KBM-7 (cell line): ENCODE measurements at regions not wholly inside any gene's neighbourhood (a gene's known extent, or its start where the extent isn't known, plus 50 kb on each side); places are given as distances from the start of the nearest gene placed in this dataset.

Source experiments
- DNase-seq: peaks from one replicate; pipeline ENCODE4 v3.0.0-alpha.2; 2015
- in situ Hi-C: fragments of 300-500 bp; cut with MboI; formaldehyde crosslinking; loops from 2 replicates; pipeline ENCODE4 v1.14.3; 2020; ENCODE audit warnings: low sequenced_read_pairs, low pct_unique_long_range_greater_than_20kb, mixed read lengths

DNA sequence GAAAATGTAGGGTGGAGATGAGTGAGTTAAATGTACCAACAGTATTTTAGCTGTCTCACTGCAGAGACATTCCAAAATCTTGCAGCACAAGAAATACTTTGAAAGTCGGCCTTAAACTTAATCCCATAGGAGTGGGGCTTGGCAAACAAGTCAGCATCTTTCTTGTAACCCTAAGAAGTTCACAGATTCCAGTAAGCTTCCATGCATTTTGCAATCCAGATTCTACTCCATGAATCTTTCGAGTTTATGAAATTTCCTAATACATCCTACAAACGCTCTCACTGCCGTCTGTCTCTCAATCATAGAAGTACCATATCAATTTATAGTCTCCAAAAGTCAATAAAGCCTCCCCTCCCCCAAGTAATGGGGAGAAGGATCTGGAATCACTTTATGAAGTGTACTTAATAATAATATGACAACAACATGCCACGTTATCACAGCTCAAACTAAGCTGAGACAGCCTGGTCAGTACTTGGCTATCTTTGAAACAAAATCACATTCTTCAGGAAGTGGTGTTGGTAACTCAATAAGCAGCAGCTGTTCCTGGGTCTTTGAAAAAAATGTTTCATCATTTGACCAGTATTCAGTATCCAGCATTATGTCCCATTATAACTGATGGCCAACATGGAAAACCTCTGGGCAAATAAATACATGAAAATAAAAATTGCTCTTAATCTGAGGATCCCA, 317.4 kb upstream of the RUNX1 start:
- no peak for DNase-seq
- in situ Hi-C loops: no loop called here

- in situ Hi-C loops: no loop called here
- no peak for DNase-seq
Observed at GRCh38 chr21:35363458-35363857, 314.4 kb upstream of the RUNX1 start.

DNA sequence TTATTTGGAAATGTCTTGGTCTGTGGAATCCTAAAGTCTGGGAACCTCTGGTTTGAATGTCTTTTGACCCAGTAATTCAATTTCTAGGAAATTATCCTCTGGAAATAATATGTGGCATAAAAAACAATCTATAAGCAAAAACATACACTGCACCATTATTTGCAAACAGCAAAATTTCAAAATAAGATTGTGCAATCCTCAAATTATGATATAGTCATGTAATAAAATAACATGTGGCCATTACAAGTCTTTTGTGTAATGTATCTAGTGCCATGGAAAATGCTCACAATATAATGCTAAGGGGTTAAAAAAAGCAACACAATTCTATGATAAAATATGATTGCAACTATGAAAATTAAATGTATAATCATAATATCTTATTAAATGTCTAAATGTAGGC, 312.9 kb upstream of the RUNX1 start:
- DNase-seq: no peak
- in situ Hi-C loops: no loop called here

DNA sequence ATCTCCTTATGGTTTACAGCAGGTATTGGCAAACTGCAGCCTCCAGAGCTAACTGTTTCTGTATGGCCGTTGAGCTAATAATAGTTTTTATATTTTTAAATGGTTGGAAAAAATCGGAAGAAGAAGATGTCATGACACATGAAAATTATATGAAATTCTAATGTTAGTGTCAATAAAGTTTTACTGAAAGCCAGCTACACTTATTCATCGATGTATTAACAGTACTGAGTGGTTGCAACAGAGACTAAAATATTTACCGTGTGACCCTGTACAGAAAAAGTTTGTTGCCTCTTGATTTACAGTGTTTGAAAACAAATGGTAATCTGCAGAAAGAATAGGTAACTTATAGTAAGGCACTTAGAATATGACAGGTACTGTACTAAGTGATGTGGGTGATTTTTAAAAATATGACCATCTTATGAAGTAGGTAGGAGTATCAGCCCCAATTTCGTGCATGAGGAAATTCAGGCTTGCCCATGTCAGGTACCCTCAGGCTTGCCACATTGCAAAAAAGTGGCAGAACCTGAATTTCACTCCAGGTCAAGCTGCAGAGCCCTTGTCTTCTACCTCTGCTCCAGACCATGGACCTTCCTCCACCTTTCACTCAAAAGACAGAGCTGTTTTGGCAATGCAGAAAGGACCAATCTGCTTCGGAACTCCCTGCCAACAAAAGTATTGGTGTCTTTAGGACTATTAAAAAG, 311.9 kb upstream of the RUNX1 start:
- in situ Hi-C loops: no loop called here
- DNase-seq: no peak

- in situ Hi-C loops: no loop called here
- DNase-seq: no peak
Observed at GRCh38 chr21:35359076-35359475, 310.0 kb upstream of the RUNX1 start.

GRCh38 chr21:35358008-35358407, 308.9 kb upstream of the RUNX1 start:
- DNase-seq: no peak

GRCh38 chr21:35357041-35357780, 308.1 kb upstream of the RUNX1 start:
- in situ Hi-C loops: no loop called here
- DNase-seq: no peak

More at GRCh38 chr21:35358008-35358407, 308.9 kb upstream of the RUNX1 start:
- in situ Hi-C loops: no loop called here

DNA sequence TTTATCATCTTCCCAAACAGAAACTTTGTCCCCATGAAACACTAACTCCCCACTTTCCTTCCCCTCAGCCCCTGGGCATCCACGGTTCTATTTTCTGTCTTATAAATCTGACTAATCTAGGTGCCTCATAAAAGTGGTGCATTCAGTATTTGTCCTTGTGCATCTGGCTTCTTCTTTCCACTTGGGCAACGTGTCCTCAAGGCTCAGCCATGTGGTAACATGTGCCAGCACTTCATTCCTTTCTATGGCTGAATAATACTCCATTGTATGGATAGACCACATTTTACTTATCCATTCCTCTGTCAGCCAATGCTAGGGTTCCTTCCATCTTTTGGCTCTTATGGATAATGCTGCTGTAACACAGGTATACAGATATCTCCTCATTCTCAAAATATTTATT, 305.0 kb upstream of the RUNX1 start:
- DNase-seq: no peak
- in situ Hi-C loops: no loop called here

GRCh38 chr21:35352793-35353192, 303.7 kb upstream of the RUNX1 start:
- no peak for DNase-seq
- in situ Hi-C loops: no loop called here

GRCh38 chr21:35352066-35352770, 303.1 kb upstream of the RUNX1 start:
- in situ Hi-C loops: no loop called here
- no peak for DNase-seq

DNA sequence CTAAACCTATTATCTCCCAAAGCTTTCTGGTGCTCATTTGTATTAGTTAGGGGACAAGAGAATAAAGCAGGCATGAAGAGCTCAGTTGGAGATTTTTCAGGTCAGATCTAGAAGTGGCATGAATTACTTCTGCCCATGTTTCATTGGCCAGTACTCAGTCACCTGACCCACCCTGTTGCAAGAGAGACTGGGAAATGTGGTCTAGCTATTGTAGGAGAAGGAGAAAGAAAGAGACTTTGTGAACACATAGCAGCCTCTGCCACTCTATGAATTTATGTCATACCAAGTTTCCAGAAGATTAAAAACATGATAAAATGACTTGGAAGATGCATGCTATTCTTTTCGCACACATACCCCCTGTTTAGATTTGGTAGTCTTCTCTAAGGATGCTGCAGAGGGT, 302.3 kb upstream of the RUNX1 start:
- no peak for DNase-seq
- in situ Hi-C loops: no loop called here

- in situ Hi-C loops: no loop called here
- DNase-seq: no peak
Observed at GRCh38 chr21:35350965-35351364, 301.9 kb upstream of the RUNX1 start.

DNA sequence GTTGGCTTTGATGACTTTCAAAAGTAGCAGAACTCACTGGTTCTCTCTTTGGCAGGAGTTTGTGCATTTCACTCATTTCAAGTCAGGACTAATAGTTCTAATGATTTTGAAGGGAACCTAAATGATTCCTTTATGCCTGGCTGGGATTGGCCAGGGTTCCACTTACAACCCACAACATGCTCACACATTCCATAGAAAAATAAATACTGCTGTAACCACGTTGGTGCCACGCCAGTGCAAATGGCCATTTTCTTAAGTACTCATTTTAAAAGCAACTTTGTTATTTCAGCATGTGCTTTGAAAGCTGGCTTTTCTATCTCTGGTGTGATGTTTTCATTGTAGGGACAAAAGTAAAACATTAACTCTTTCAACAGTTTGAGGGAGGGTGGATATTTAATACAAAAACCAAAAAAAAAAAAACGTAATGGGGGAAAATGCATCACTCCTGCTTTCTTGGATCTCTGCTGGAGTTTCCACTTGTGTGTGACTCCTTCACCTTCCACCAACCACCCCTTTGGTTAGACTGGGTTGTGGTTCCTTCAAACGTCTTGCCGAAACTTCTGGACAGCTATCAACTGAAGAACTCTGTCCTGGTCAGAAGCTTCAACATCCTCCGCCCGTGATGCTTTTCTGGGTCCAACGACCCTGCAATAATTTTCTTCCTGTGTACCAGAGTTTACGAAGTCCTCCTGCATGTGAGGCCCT, 300.4 kb upstream of the RUNX1 start:
- in situ Hi-C loops: no loop called here

DNA sequence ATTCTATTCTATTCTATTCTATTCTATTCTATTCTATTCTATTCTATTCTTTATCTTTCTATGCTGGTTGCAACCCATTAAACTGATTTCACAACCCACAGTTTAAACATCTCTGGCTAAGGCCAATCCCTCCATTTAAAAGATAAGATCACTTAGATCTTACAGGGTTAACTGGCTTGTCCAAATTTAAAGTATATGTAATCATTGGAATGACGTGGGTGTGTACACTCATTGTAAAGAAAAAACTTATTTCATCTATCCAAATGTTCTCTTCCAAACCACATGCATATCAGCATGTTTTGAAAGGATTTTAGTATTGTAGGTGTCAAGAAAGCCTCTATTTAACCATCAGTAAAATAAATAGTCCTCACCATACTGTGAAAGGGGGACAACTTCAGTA, 299.6 kb upstream of the RUNX1 start:
- no peak for DNase-seq
- in situ Hi-C loops: no loop called here

More for the DNA sequence above, 300.4 kb upstream of the RUNX1 start:
- no peak for DNase-seq

GRCh38 chr21:35346697-35347096, 297.6 kb upstream of the RUNX1 start:
- DNase-seq: no peak
- in situ Hi-C loops: no loop called here

DNA sequence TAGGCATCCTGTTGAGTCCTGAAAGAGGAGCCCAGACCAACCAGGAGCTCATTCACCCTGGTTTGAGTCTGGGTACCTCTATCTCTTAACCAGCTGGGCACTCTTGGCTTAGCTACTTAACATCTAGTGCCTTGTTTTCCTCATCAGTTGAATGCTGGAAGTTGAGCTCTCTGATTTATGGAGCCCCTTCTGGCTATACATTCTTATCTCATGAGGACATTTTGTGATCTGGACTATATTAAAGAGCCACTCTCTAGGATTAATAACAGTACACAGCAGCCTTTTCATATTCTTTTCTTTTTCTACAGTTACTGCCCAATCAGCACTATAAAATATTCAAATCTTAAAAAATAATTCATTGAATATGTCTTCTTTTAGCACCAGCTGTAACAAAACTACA, 296.9 kb upstream of the RUNX1 start:
- in situ Hi-C loops: no loop called here
- no peak for DNase-seq

DNA sequence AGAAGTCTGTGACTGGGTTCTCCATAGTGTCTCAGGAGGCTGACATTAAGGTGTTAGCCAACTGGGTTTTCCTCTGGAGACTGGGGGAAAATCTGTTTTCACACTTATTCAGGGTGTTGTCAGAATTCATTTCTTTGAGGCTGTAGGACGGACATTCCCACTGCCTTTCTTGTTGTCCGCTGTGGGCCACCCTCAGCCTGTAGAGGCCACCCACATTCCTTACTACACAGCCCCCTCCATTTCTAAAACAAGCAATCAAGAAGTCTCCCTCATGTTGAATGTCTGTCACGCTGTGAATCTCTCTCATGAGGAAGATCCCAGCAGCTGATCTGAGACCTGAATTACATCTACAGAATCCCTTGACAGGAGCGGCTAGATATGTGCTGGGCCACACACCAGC, 295.5 kb upstream of the RUNX1 start:
- in situ Hi-C loops: no loop called here
- DNase-seq: no peak

DNA sequence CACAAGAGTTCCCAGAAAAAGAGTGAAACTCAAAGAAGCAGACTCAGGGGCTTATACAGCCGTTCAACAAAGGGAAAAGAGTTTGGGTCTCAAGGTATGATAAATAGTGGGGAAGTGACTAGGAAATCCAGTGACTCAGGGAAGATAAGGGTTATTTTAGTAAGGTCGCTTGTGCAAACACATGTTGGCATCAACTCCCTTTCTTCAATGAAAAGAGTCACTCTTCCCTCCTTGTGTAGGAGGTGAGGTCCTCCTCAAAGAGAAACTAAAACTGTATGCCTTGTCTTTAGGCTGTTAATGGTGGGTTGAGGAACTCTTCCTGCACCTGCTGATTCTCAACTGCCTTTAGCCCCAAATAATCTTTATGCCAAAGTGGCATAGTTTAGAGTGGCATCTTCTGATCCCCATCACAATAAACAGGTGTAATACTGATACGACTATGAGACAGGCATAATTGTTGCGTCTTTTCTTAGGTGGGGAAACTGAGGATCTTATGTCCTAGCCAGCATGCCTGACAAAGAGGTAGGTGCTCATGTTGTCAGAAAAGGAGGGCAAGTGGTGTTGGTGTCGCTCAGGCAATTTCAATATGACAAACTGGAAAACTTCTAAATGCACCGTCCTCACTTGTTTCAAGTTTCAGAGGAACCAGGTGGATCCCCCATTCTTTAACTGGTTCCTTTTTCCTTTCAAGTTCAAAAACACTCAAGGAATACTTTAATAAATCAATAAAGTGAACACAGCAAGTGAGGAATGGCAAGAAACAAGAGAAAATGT, 294.1 kb upstream of the RUNX1 start:
- DNase-seq: peak; percentile 24
- in situ Hi-C loops: no loop called here
